Suprapubic skin (tissue), 4 donors: ENCODE measurements at regions not wholly inside any gene's neighbourhood (a gene's known extent, or its start where the extent isn't known, plus 50 kb on each side); places are given as distances from the start of the nearest gene placed in this dataset.

Source experiments
- DNase-seq, 2 donors: peaks; one replicate each; pipeline ENCODE4 v3.0.0-alpha.2; 2019; ENCODE audit warnings: low spot score in 2 of 2
- H3K27ac ChIP-seq: fragments of 200-600 bp; sonication (generic); one replicate; pipeline ENCODE4 v1.5.1; 2019
- H3K27me3 ChIP-seq: fragments of 200-600 bp; sonication (generic); one replicate; pipeline ENCODE4 v1.5.1; 2019
- H3K36me3 ChIP-seq: fragments of 200-600 bp; sonication (generic); one replicate; pipeline ENCODE4 v1.5.1; 2019
- H3K4me1 ChIP-seq: fragments of 200-600 bp; sonication (generic); one replicate; pipeline ENCODE4 v1.5.1; 2019
- H3K4me3 ChIP-seq: fragments of 200-600 bp; sonication (generic); one replicate; pipeline ENCODE4 v1.5.1; 2019; ENCODE audit warnings: mild to moderate bottlenecking
- H3K9me3 ChIP-seq: fragments of 200-600 bp; sonication (generic); one replicate; pipeline ENCODE4 v1.5.1; 2019
- EP300 ChIP-seq: sonication (generic); formaldehyde crosslinking; IDR thresholded peaks from one replicate; pipeline ENCODE4 v1.6.1; 2017; ENCODE audit warnings: antibody characterized with exemption
- POLR2A ChIP-seq, 2 donors: fragments of 450-650 bp; IDR thresholded peaks; one replicate each; pipeline ENCODE4 v1.6.1; 2017; ENCODE audit warnings: antibody characterized with exemption in 2 of 2, mild to moderate bottlenecking in 2 of 2, moderate library complexity in 2 of 2
- POLR2AphosphoS5 ChIP-seq, 3 donors: sonication (generic); formaldehyde crosslinking; IDR thresholded peaks; one replicate each; pipeline ENCODE4 v1.6.1; 2017; ENCODE audit warnings: antibody characterized with exemption in 3 of 3
- WGBS: methylation state at CpG from one replicate; pipeline ENCODE4 v1.1.5; 2018; 5-methylcytosine and 5-hydroxymethylcytosine counted together
- TF ChIP-seq, protein P1 (sequence below), 2 donors: fragments of 200-600 bp in 1 of 2; fragments of 450-650 bp in 1 of 2; sonication (generic) in 1 of 2; IDR thresholded peaks; one replicate each; pipeline ENCODE4 v1.5.1; 2016 to 2019; ENCODE audit warnings: antibody characterized with exemption in 2 of 2, mild to moderate bottlenecking in 1 of 2, moderate library complexity in 1 of 2

DNA sequence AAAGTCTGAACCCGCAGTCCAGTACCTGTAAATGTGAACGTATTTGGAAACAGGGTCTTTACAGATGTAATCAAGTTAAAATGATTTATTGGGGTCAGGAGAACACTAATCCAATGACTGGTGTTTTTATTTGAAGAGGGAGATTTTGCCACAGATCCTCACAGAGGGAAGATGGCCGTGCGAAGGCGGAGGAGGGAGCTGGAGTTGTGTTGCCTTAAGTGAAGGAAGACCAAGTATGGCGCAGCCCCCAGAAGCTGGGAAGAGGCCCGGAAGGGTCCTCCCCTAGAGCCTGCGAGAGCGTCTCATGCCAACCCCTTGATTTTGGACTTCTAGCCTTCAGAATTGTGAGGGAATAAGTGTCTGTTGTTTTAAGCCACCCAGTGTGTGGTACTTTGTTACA lies 102.8 kb upstream of the NUDT4 start:
- H3K4me3 ChIP-seq: no peak overlapping the region
- no peaks in the 10 kb centered on the region for H3K36me3 ChIP-seq
- H3K27ac ChIP-seq: no peak overlapping the region
- TF ChIP-seq POLR2AphosphoS5 (IDR thresholded peaks at IDR 0.05): no peak
- TF ChIP-seq, protein P1, sequence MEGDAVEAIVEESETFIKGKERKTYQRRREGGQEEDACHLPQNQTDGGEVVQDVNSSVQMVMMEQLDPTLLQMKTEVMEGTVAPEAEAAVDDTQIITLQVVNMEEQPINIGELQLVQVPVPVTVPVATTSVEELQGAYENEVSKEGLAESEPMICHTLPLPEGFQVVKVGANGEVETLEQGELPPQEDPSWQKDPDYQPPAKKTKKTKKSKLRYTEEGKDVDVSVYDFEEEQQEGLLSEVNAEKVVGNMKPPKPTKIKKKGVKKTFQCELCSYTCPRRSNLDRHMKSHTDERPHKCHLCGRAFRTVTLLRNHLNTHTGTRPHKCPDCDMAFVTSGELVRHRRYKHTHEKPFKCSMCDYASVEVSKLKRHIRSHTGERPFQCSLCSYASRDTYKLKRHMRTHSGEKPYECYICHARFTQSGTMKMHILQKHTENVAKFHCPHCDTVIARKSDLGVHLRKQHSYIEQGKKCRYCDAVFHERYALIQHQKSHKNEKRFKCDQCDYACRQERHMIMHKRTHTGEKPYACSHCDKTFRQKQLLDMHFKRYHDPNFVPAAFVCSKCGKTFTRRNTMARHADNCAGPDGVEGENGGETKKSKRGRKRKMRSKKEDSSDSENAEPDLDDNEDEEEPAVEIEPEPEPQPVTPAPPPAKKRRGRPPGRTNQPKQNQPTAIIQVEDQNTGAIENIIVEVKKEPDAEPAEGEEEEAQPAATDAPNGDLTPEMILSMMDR (IDR thresholded peaks at IDR 0.05): no peak
- no peak for TF ChIP-seq EP300
- TF ChIP-seq POLR2A (IDR thresholded peaks at IDR 0.05): no peak
- no peaks in the 10 kb centered on the region for H3K9me3 ChIP-seq
- 92% methylated on average over 9 of the region's 9 CpGs for WGBS
- no peaks in the 10 kb centered on the region for H3K4me1 ChIP-seq
- DNase-seq: no peak
- no peaks in the 10 kb centered on the region for H3K27me3 ChIP-seq

DNA sequence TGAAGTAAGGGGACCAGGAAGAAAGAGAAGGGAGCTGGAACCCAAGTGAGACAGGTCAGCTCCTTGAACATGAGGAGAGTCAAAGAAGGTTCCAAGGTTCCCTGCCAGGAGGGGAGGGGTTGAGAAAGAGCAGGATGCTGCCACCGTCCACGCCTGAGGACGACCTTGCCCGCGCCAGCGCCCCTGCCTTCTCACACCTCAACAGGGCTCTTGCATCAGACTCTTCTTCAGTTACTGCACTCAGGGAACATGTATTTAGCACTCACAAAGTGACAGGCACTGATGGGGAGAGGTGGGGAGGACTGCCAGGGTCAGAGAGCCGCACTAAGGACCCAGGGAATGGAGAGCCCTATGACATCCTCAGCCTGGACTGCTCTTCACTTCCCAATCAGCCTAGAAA lies 102.1 kb upstream of the NUDT4 start:
- no peak overlapping the region for H3K4me3 ChIP-seq

DNA sequence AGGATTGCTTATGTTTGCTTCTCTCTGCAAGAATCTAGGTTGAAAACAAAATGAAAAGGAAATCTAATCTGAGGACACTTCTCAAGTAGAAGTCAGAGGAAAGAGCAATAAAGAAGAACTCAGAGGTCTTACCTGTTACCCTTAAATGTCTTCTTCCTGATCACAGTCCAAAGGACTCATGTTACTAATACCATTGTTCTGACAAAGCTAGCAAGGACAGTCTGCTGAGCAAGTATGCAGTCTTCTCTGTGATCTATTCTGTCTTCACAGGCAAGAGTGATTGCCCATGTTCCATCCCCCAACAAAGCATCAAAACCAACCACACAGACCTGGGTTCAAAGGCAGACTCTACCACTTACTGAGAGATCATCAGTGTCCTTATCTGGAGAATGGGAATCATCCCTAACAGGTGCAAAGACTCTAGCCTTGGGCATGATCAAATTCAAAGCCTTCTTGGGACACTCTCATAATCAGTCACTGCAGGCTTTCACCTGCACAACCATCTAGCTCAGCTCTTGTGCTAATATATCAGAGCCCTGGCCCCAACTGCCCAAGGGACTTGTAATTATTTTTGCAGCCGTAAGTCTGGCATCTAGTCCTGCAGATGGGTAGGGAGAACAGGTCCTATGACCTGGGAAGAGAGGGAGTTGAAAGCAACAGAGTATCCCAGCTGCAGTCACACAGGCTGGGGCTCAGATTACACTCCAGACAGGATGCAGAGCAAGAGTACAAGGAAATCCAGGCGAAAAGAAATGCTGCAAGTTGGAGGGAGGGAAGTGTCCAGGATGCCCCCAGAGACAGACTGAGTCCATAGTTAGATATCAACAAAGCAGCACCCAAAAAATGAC lies 97.9 kb upstream of the NUDT4 start:
- 72% methylated on average over 2 of the region's 2 CpGs for WGBS
- no peak for DNase-seq
- H3K4me1 ChIP-seq: no peaks in the 10 kb centered on the region
- H3K27ac ChIP-seq: no peak overlapping the region
- no peaks in the 10 kb centered on the region for H3K9me3 ChIP-seq
- no peaks in the 10 kb centered on the region for H3K36me3 ChIP-seq
- H3K27me3 ChIP-seq: no peaks in the 10 kb centered on the region
- TF ChIP-seq POLR2A (IDR thresholded peaks at IDR 0.05): no peak
- TF ChIP-seq POLR2AphosphoS5 (IDR thresholded peaks at IDR 0.05): no peak
- TF ChIP-seq, protein P1 (IDR thresholded peaks at IDR 0.05): no peak
- no peak for TF ChIP-seq EP300
- no peak overlapping the region for H3K4me3 ChIP-seq

More for the DNA sequence above, 102.1 kb upstream of the NUDT4 start:
- H3K4me1 ChIP-seq: no peaks in the 10 kb centered on the region
- DNase-seq: no peak
- no peaks in the 10 kb centered on the region for H3K36me3 ChIP-seq
- WGBS: 97% methylated on average over 7 of the region's 7 CpGs
- TF ChIP-seq, protein P1 (IDR thresholded peaks at IDR 0.05): no peak
- TF ChIP-seq POLR2A (IDR thresholded peaks at IDR 0.05) (no peak), EP300 (no peak), POLR2AphosphoS5 (IDR thresholded peaks at IDR 0.05) (no peak)
- no peaks in the 10 kb centered on the region for H3K27me3 ChIP-seq
- H3K9me3 ChIP-seq: no peaks in the 10 kb centered on the region
- H3K27ac ChIP-seq: no peak overlapping the region

DNA sequence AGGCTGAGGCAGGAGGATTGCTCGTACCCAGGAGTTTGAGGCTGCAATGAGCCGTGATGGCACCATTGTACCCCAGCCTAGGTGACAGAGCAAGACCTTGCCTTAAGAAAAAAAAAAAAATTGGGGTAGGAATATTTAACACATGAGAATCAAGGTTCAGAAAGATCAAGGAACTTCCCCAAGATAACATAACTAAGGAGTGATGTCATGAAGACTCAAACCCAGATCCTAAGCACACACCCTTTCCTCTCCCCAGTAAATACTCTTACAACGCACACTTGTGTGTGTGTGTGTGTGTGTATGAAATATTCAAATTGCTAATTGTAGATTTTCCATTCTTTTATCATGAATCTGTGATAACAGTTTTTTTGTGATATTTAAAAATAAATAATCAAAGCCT lies 90.6 kb upstream of the NUDT4 start:
- Histone ChIP-seq H3K9me3 (no peaks in the 10 kb centered on the region), H3K4me1 (no peaks in the 10 kb centered on the region), H3K27ac (no peak overlapping the region), H3K27me3 (no peaks in the 10 kb centered on the region), H3K36me3 (no peaks in the 10 kb centered on the region), H3K4me3 (no peak overlapping the region)
- DNase-seq: no peak
- 85% methylated on average over 3 of the region's 3 CpGs for WGBS
- no peak for TF ChIP-seq EP300
- no peak for TF ChIP-seq POLR2A (IDR thresholded peaks at IDR 0.05)
- TF ChIP-seq, protein P1 (IDR thresholded peaks at IDR 0.05): no peak
- TF ChIP-seq POLR2AphosphoS5 (IDR thresholded peaks at IDR 0.05): no peak

DNA sequence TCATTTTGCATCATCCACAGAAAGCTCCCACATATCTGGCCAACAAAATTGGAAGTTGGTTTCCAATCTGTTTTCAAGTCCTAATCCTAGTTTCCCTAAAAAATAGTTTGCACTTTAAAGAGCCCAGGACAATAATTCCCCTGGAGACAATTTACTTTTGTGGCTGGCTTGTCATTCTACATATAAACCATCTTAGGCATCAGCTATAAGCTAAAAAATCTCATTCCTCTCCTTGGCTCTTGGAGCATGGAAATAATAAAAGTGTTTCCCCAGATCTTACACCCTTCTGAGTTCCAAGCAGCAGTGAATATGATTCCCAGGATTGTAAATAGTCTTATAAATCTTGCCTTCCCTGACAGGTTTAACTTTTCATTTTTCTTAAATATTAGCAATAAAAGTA lies 89.1 kb upstream of the NUDT4 start:
- H3K4me3 ChIP-seq: no peak overlapping the region
- no peaks in the 10 kb centered on the region for H3K36me3 ChIP-seq
- no peaks in the 10 kb centered on the region for H3K9me3 ChIP-seq
- no peak overlapping the region for H3K27ac ChIP-seq
- no peaks in the 10 kb centered on the region for H3K27me3 ChIP-seq
- no peaks in the 10 kb centered on the region for H3K4me1 ChIP-seq
- TF ChIP-seq, protein P1 (IDR thresholded peaks at IDR 0.05): no peak
- TF ChIP-seq POLR2A (IDR thresholded peaks at IDR 0.05) (no peak), POLR2AphosphoS5 (IDR thresholded peaks at IDR 0.05) (no peak), EP300 (no peak)
- DNase-seq: no peak
